ENCODE measurements at regions not wholly inside any gene's neighbourhood (a gene's known extent, or its start where the extent isn't known, plus 50 kb on each side); places are given as distances from the start of the nearest gene placed in this dataset.

GRCh38 chr2:8580316-8581233, 101.3 kb upstream of the ID2 start:
- peak in 1 of 2 donors; percentile 22 for DNase-seq (ENCODE audit: low read depth in 1 of 2, low spot score in 1 of 2)

GRCh38 chr2:8581234-8581561, 100.7 kb upstream of the ID2 start:
- DNase-seq (ENCODE audit: low read depth in 1 of 2, low spot score in 1 of 2), result no peak

- DNase-seq (ENCODE audit: low read depth in 1 of 2, low spot score in 1 of 2), result no peak
Measured at GRCh38 chr2:8581601-8582041, 100.2 kb upstream of the ID2 start.

- no peak for DNase-seq (ENCODE audit: low read depth in 1 of 2, low spot score in 1 of 2)
Measured at GRCh38 chr2:8582191-8582590, 99.7 kb upstream of the ID2 start.

- DNase-seq (ENCODE audit: low read depth in 1 of 2, low spot score in 1 of 2), result no peak
Measured at GRCh38 chr2:8582651-8583399, 99.0 kb upstream of the ID2 start.

GRCh38 chr2:8583400-8584173, 98.3 kb upstream of the ID2 start:
- DNase-seq (ENCODE audit: low read depth in 1 of 2, low spot score in 1 of 2), result peak; percentile 38 to 70

GRCh38 chr2:8584174-8585066, 97.4 kb upstream of the ID2 start:
- no peak for DNase-seq (ENCODE audit: low read depth in 1 of 2, low spot score in 1 of 2)

GRCh38 chr2:8586457-8587051, 95.3 kb upstream of the ID2 start:
- DNase-seq (ENCODE audit: low read depth in 1 of 2, low spot score in 1 of 2), result no peak

- DNase-seq (ENCODE audit: low read depth in 1 of 2, low spot score in 1 of 2), result no peak
Measured at GRCh38 chr2:8587251-8587791, 94.5 kb upstream of the ID2 start.

- DNase-seq (ENCODE audit: low read depth in 1 of 2, low spot score in 1 of 2), result no peak
Measured at GRCh38 chr2:8587920-8588830, 93.7 kb upstream of the ID2 start.

- no peak for DNase-seq (ENCODE audit: low read depth in 1 of 2, low spot score in 1 of 2)
Measured at GRCh38 chr2:8588831-8589191, 93.0 kb upstream of the ID2 start.

- no peak for DNase-seq (ENCODE audit: low read depth in 1 of 2, low spot score in 1 of 2)
Measured at GRCh38 chr2:8589721-8590120, 92.1 kb upstream of the ID2 start.

- no peak for DNase-seq (ENCODE audit: low read depth in 1 of 2, low spot score in 1 of 2)
Measured at GRCh38 chr2:8590938-8591337, 90.9 kb upstream of the ID2 start.

GRCh38 chr2:8592736-8593135, 89.1 kb upstream of the ID2 start:
- DNase-seq (ENCODE audit: low read depth in 1 of 2, low spot score in 1 of 2), result no peak

GRCh38 chr2:8593243-8593642, 88.6 kb upstream of the ID2 start:
- no peak for DNase-seq (ENCODE audit: low read depth in 1 of 2, low spot score in 1 of 2)

GRCh38 chr2:8594731-8595427, 87.0 kb upstream of the ID2 start:
- DNase-seq (ENCODE audit: low read depth in 1 of 2, low spot score in 1 of 2), result no peak

- DNase-seq (ENCODE audit: low read depth in 1 of 2, low spot score in 1 of 2), result no peak
Measured at GRCh38 chr2:8595428-8595805, 86.4 kb upstream of the ID2 start.

- DNase-seq (ENCODE audit: low read depth in 1 of 2, low spot score in 1 of 2), result no peak
Measured at GRCh38 chr2:8595811-8596600, 85.8 kb upstream of the ID2 start.
